ENCODE measurements at regions not wholly inside any gene's neighbourhood (a gene's known extent, or its start where the extent isn't known, plus 50 kb on each side); places are given as distances from the start of the nearest gene placed in this dataset.

GRCh38 chr16:65515193-65515592, 393.3 kb upstream of the CDH11 start:
- no peak for DNase-seq

GRCh38 chr16:65510850-65511249, 389.0 kb upstream of the CDH11 start:
- no peak for DNase-seq

GRCh38 chr16:65510241-65510640, 388.4 kb upstream of the CDH11 start:
- no peak for DNase-seq

GRCh38 chr16:65509172-65509571, 387.3 kb upstream of the CDH11 start:
- DNase-seq: no peak

- DNase-seq: no peak
Measured at GRCh38 chr16:65500919-65501318, 379.1 kb upstream of the CDH11 start.

GRCh38 chr16:65500007-65500406, 378.1 kb upstream of the CDH11 start:
- no peak for DNase-seq

GRCh38 chr16:65499566-65499965, 377.7 kb upstream of the CDH11 start:
- DNase-seq: no peak

GRCh38 chr16:65497571-65497970, 375.7 kb upstream of the CDH11 start:
- DNase-seq: no peak

GRCh38 chr16:65495106-65495505, 373.2 kb upstream of the CDH11 start:
- DNase-seq: no peak

GRCh38 chr16:65494609-65495008, 372.7 kb upstream of the CDH11 start:
- DNase-seq: no peak

- DNase-seq: no peak
Measured at GRCh38 chr16:65494080-65494479, 372.2 kb upstream of the CDH11 start.

GRCh38 chr16:65490286-65490685, 368.4 kb upstream of the CDH11 start:
- DNase-seq: no peak

GRCh38 chr16:65489531-65490023, 367.7 kb upstream of the CDH11 start:
- DNase-seq: no peak

GRCh38 chr16:65487231-65487630, 365.4 kb upstream of the CDH11 start:
- no peak for DNase-seq

GRCh38 chr16:65481956-65482355, 360.1 kb upstream of the CDH11 start:
- DNase-seq: no peak

GRCh38 chr16:65480281-65481091, 358.6 kb upstream of the CDH11 start:
- DNase-seq: no peak

- DNase-seq: no peak
Measured at GRCh38 chr16:65476448-65476955, 354.6 kb upstream of the CDH11 start.

GRCh38 chr16:65473699-65474098, 351.8 kb upstream of the CDH11 start:
- DNase-seq: no peak

- DNase-seq: no peak
Measured at GRCh38 chr16:65469116-65469515, 347.3 kb upstream of the CDH11 start.

GRCh38 chr16:65468133-65468532, 346.3 kb upstream of the CDH11 start:
- no peak for DNase-seq

- DNase-seq: no peak
Measured at GRCh38 chr16:65463652-65464260, 341.9 kb upstream of the CDH11 start.

GRCh38 chr16:65457084-65457483, 335.2 kb upstream of the CDH11 start:
- no peak for DNase-seq

GRCh38 chr16:65455761-65456160, 333.9 kb upstream of the CDH11 start:
- no peak for DNase-seq

GRCh38 chr16:65453646-65454045, 331.8 kb upstream of the CDH11 start:
- DNase-seq: no peak
